Stimulated activated naive CD8-positive, alpha-beta T cell treated with anti-CD3 and anti-CD28 coated beads, Interleukin-15, amount 100 ng/mL, for 72 hours (primary cell): ENCODE measurements at regions not wholly inside any gene's neighbourhood (a gene's known extent, or its start where the extent isn't known, plus 50 kb on each side); places are given as distances from the start of the nearest gene placed in this dataset.
A peak's percentile ranks its signal among the peaks of the same experiment; 100 is the strongest.

ENCODE experiments used
- ATAC-seq: fragments of 150-1000 bp; cut with Tn5 transposase; 2 replicates; pipeline ENCODE4 v1.10.0; 2021; ENCODE audit warnings: mild to moderate bottlenecking, moderate library complexity
- DNase-seq, 2 donors: peaks; one replicate each; pipeline ENCODE4 v3.0.0; 2021 to 2022
- H3K27ac Mint-ChIP-seq, 2 donors: one replicate each; pipeline ENCODE4 v1.8.0; 2022; ENCODE audit warnings: mild to moderate bottlenecking in 2 of 2, mixed read lengths in 2 of 2, moderate library complexity in 2 of 2
- H3K27me3 Mint-ChIP-seq: one replicate; pipeline ENCODE4 v1.8.0; 2022; ENCODE audit warnings: mixed read lengths
- H3K4me1 Mint-ChIP-seq: one replicate; pipeline ENCODE4 v1.8.0; 2022; ENCODE audit warnings: mild to moderate bottlenecking, mixed read lengths
- H3K4me3 Mint-ChIP-seq, 2 donors: one replicate each; pipeline ENCODE4 v1.8.0; 2022; ENCODE audit warnings: mild to moderate bottlenecking in 2 of 2, mixed read lengths in 2 of 2, moderate library complexity in 1 of 2
- H3K9me3 Mint-ChIP-seq, 2 donors: one replicate each; pipeline ENCODE4 v1.8.0; 2022; ENCODE audit warnings: mixed read lengths in 2 of 2

- no peak overlapping the region for H3K4me3 Mint-ChIP-seq
- no peak for DNase-seq
- ATAC-seq, result no peak
These were observed 130.5 kb downstream of the MED15 start for GRCh38 chr22:20637750-20638506.

GRCh38 chr22:20638507-20638870 is 131.1 kb downstream of the MED15 start:
- ATAC-seq (no peak), DNase-seq (no peak)
- H3K27me3 Mint-ChIP-seq, result peaks cover 21% of the 10 kb centered on the region
- no peaks in the 10 kb centered on the region for H3K4me1 Mint-ChIP-seq
- no peak overlapping the region for H3K27ac Mint-ChIP-seq
- no peak overlapping the region for H3K4me3 Mint-ChIP-seq
- no peaks in the 10 kb centered on the region for H3K9me3 Mint-ChIP-seq

More at GRCh38 chr22:20637750-20638506, 130.5 kb downstream of the MED15 start:
- Mint-ChIP-seq H3K4me1 (no peaks in the 10 kb centered on the region), H3K9me3 (no peaks in the 10 kb centered on the region), H3K27me3 (peaks cover 26% of the 10 kb centered on the region), H3K27ac (no peak overlapping the region)

DNA sequence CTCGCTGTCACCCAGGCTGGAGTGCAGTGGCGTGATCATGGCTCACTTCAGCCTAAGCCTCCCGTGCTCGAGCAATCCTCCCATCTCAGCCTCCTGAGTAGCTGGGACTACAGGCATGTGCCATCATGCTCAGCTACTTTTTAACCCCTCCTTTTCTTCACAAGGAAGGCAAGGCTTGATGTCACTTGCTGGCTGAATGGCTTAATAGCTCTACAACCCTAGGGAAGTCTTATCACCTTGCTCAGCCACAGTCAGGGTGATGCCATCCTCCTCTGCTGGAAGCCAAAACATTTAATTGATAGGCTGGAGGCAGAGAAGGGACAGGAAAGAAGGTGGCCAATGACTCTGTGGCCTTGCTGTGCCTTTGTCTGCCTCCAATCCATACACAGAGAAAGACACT is 131.9 kb downstream of the MED15 start:
- no peaks in the 10 kb centered on the region for H3K9me3 Mint-ChIP-seq
- H3K27me3 Mint-ChIP-seq, result peaks cover 21% of the 10 kb centered on the region
- no peak for ATAC-seq
- no peak overlapping the region for H3K4me3 Mint-ChIP-seq
- peak overlapping the region in 1 of 2 donors; percentile 38 for H3K27ac Mint-ChIP-seq
- DNase-seq, result no peak
- no peaks in the 10 kb centered on the region for H3K4me1 Mint-ChIP-seq

DNA sequence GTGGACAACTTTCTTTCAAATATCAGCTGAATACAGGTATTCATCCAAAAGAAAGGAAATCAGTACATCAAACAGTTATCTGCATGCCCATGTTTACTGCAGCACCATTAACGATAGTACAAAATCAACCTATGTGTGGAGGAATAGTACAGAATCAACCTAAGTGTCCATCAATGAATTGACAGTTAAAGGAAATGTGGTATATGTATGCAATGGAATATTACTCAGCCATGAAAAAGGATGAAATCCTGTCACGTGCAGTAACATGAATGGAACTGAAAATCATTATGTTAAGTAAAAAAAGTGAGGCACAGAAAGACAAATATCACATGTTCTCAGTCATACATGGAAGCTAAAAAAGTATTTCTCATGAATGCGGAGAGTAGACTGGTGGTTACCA is 132.3 kb downstream of the MED15 start:
- Mint-ChIP-seq H3K27ac (no peak overlapping the region), H3K9me3 (no peaks in the 10 kb centered on the region), H3K4me3 (no peak overlapping the region), H3K27me3 (peaks cover 21% of the 10 kb centered on the region), H3K4me1 (no peaks in the 10 kb centered on the region)
- no peak for DNase-seq
- ATAC-seq, result no peak

GRCh38 chr22:20641198-20641892 is 132.6 kb upstream of the SERPIND1 start:
- Mint-ChIP-seq H3K27me3 (peaks cover 19% of the 10 kb centered on the region), H3K4me1 (no peaks in the 10 kb centered on the region), H3K27ac (no peak overlapping the region), H3K9me3 (no peaks in the 10 kb centered on the region), H3K4me3 (no peak overlapping the region)
- no peak for ATAC-seq
- no peak for DNase-seq

DNA sequence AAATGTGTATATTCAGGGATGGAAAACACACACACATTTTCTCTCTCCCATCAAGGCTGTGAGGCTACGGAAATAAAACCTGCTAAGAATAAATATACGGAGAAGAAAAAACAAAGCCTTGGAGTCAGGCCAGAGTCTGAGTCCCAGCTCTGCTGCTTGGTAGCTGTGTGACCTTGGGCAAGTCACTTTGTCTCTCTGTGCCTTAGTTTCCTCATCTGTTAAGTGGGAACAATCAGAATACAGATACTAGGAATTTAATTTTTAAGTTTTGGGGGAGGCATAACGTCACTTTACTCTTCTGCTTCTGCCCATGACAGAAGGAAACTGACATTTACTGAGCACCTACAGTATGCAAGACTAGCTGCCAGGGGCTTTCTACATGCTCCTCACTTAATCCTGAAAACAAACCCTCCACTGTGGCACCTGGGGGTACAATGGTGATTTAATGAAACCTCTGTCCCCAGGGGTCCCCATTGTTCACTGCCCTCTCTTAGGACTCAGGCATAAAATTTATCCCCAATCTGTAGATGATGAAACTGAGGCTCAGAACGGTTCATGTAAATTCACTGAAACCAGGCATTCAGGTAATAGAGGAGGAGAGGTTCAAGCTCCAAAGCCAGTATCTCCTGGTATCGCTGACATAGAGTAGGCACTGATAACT is 131.9 kb upstream of the SERPIND1 start:
- Mint-ChIP-seq H3K27me3 (peaks cover 12% of the 10 kb centered on the region), H3K4me1 (no peaks in the 10 kb centered on the region), H3K9me3 (no peaks in the 10 kb centered on the region), H3K27ac (peak overlapping the region in 1 of 2 donors; percentile 28), H3K4me3 (no peak overlapping the region)
- ATAC-seq (no peak), DNase-seq (no peak)

- no peak for DNase-seq
- no peak for ATAC-seq
- Mint-ChIP-seq H3K27ac (peak overlapping the region in 1 of 2 donors; percentile 28), H3K27me3 (peaks cover 9% of the 10 kb centered on the region), H3K4me1 (no peaks in the 10 kb centered on the region), H3K4me3 (no peak overlapping the region), H3K9me3 (no peaks in the 10 kb centered on the region)
These were observed 131.2 kb upstream of the SERPIND1 start for GRCh38 chr22:20642668-20643179.

GRCh38 chr22:20644071-20644642 is 129.8 kb upstream of the SERPIND1 start:
- Mint-ChIP-seq H3K27ac (no peak overlapping the region), H3K9me3 (no peaks in the 10 kb centered on the region), H3K4me3 (no peak overlapping the region), H3K4me1 (no peaks in the 10 kb centered on the region), H3K27me3 (peaks cover 1% of the 10 kb centered on the region)
- ATAC-seq, result no peak
- no peak for DNase-seq

DNA sequence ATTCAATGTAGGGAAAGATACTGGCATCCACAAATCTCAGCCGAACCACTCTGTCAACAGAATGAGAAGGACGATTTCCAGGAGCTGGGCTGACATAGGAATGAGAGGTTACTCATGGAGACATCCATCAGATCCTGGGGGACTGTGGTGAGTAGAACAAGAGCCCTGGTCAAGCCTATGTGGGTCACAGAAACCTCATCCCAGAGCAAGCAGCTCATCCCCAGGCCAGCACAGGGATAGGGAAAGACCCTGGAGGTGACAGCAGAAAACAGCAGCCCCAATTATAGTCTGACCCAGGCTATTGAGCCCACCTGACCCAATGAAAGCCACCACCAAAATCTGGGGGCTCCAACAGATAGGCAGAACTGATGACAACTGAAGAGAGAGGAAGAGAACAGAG is 128.0 kb upstream of the SERPIND1 start:
- no peak overlapping the region for H3K27ac Mint-ChIP-seq
- DNase-seq, result no peak
- no peak for ATAC-seq
- H3K4me1 Mint-ChIP-seq, result no peaks in the 10 kb centered on the region
- H3K4me3 Mint-ChIP-seq, result no peak overlapping the region
- H3K9me3 Mint-ChIP-seq, result no peaks in the 10 kb centered on the region
- H3K27me3 Mint-ChIP-seq, result no peaks in the 10 kb centered on the region

GRCh38 chr22:20646415-20646814 is 127.5 kb upstream of the SERPIND1 start:
- Mint-ChIP-seq H3K27me3 (no peaks in the 10 kb centered on the region), H3K27ac (no peak overlapping the region)
- ATAC-seq, result no peak

GRCh38 chr22:20646906-20647305 is 127.0 kb upstream of the SERPIND1 start:
- ATAC-seq (no peak), DNase-seq (no peak)
- no peak overlapping the region for H3K4me3 Mint-ChIP-seq

More at GRCh38 chr22:20646415-20646814, 127.5 kb upstream of the SERPIND1 start:
- H3K4me1 Mint-ChIP-seq, result no peaks in the 10 kb centered on the region
- no peak overlapping the region for H3K4me3 Mint-ChIP-seq
- DNase-seq, result no peak
- no peaks in the 10 kb centered on the region for H3K9me3 Mint-ChIP-seq

DNA sequence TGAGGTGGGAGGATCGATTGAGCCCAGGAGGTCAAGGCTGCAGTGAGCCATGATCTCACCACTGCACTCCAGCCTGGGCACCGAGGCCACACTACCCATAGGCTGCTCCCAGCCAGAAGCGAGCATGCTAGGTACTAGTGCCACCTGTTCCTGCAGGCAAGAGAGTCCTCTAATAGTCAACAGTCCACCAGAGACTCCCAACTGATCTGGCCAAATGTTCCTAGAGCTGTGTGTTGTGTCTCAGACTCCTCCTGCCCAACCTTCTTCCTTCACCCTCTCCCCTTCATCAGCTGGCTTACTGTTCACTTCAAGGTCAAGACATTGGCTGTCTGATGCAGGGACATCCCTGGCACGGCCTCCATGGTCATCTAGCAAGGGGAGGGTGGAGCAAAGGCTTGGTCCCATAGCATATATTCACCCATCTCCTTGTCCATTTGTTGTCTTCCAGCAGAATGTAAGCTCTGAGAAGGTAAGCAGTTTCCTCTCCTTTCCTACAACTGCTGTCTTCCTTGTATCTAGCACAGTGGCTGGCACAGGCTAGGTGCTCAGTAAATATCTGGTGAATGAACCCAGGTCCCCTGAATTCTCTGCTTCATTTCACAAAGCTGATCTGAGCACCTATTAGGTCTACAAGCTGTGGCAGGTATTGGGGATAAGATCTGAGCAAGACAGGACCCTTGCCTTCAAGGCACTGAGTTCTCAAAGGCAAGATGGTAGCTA is 126.2 kb upstream of the SERPIND1 start:
- ATAC-seq (no peak), DNase-seq (no peak)
- Mint-ChIP-seq H3K4me3 (no peak overlapping the region), H3K27ac (no peak overlapping the region), H3K9me3 (no peaks in the 10 kb centered on the region), H3K27me3 (no peaks in the 10 kb centered on the region), H3K4me1 (no peaks in the 10 kb centered on the region)

More at GRCh38 chr22:20646906-20647305, 127.0 kb upstream of the SERPIND1 start:
- Mint-ChIP-seq H3K27ac (no peak overlapping the region), H3K4me1 (no peaks in the 10 kb centered on the region), H3K27me3 (no peaks in the 10 kb centered on the region), H3K9me3 (no peaks in the 10 kb centered on the region)

GRCh38 chr22:20648306-20648903 is 125.5 kb upstream of the SERPIND1 start:
- H3K27me3 Mint-ChIP-seq, result no peaks in the 10 kb centered on the region
- no peak overlapping the region for H3K27ac Mint-ChIP-seq
- H3K9me3 Mint-ChIP-seq, result no peaks in the 10 kb centered on the region
- DNase-seq (no peak), ATAC-seq (no peak)
- H3K4me1 Mint-ChIP-seq, result no peaks in the 10 kb centered on the region
- H3K4me3 Mint-ChIP-seq, result no peak overlapping the region

DNA sequence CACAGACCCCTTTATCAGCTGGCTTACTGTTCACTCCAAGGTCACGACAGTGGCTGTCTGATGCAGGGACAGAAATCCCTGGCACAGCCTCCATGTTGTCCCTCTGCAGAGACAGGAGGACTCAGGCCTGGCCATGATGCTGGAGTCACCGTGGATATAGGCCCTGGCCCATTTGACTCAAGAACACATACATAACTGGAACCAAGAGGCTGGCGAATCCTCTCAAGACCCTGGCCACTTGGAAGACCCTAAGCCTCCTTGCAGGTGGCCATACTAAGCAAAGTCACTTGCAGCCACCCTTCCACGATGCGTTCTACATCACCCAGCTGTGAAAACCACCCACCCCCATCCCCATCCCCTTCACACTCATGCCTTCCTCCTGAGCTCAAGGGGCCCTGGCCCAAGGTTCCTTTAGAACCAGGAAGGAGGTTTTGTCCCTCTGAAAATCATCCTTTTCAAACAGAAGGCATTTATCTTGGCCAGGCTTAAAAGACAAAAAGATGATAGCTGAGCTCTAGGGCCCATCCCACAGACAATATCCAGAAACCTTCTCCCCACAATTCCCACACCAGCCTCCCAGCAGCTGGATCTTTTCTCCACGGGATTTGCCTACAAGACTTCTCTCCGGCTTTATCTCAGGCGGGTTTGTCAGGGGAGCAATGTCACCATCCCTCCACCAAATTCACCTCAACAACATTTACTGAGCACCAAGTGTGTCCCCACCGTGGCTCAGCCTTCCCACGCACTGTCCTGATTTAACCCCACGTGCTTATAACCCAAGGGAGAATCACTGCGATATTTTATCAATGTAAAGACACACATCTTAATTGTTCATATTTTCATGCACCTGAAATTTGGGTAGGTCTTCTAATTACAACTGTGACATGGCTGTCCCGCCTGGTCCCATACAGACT is 123.4 kb upstream of the SERPIND1 start:
- DNase-seq, result no peak
- H3K4me1 Mint-ChIP-seq, result no peaks in the 10 kb centered on the region
- H3K27me3 Mint-ChIP-seq, result no peaks in the 10 kb centered on the region
- no peak overlapping the region for H3K27ac Mint-ChIP-seq
- no peak overlapping the region for H3K4me3 Mint-ChIP-seq
- H3K9me3 Mint-ChIP-seq, result no peaks in the 10 kb centered on the region
- ATAC-seq, result no peak
